Heart left ventricle (tissue), 13 donors: ENCODE measurements at regions not wholly inside any gene's neighbourhood (a gene's known extent, or its start where the extent isn't known, plus 50 kb on each side); places are given as distances from the start of the nearest gene placed in this dataset.

Experiments
- CTCF ChIP-seq, 12 donors: fragments of 200-600 bp; sonication (generic) in 4 of 12; IDR thresholded peaks; one replicate each; pipeline versions ENCODE4 v1.5.0 to v1.8.0; 2018 to 2022; ENCODE audit warnings: antibody characterized with exemption in 12 of 12, mild to moderate bottlenecking in 5 of 12
- POLR2A ChIP-seq, 2 donors: fragments of 450-650 bp; IDR thresholded peaks; one replicate each; pipeline ENCODE4 v1.6.1; 2017; ENCODE audit warnings: antibody characterized with exemption in 2 of 2, mild to moderate bottlenecking in 2 of 2, moderate library complexity in 2 of 2
- donor health status: ischemic (EF 13 %, LVEDD 7.1; RV severe dilation, severe dysfunction).
- donor health status: DM: no; HTN: yes; CAD: no.
- donor health status: DM: no; HTN: no; CAD: no.
- donor health status: ischemic (EF 25% LVEDD 6.9; RV normal size, moderate dysfunction).
- donor health status: ischemic (EF 25% LVEDD 5.7; RV mildly dilated, moderate dysfunction).
- donor health status: ischemic (EF 35%, LVEDD 5.7; RV mildly dilated, moderate dysfunction).
- donor health status: nonischemic (EF 11% LVEDD 7.7; RV severe dilation, severe dysfunction).
- donor health status: DM: yes; HTN: yes; CAD: no.
- donor health status: PGD.
- donor health status: ischemic (EF 29% LVEDD 5.4; RV normal size, mild dysfunction).
- donor health status: nonischemic (EF 23%, LVEDD 6.1; RV moderate dilation, normal function).

- TF ChIP-seq CTCF (IDR thresholded peaks at IDR 0.05), result no peak
- no peak for TF ChIP-seq POLR2A (IDR thresholded peaks at IDR 0.05)
Measured at GRCh38 chr14:30305346-30305745, 253.6 kb upstream of the G2E3 start.
